ENCODE measurements at regions not wholly inside any gene's neighbourhood (a gene's known extent, or its start where the extent isn't known, plus 50 kb on each side); places are given as distances from the start of the nearest gene placed in this dataset.

DNA sequence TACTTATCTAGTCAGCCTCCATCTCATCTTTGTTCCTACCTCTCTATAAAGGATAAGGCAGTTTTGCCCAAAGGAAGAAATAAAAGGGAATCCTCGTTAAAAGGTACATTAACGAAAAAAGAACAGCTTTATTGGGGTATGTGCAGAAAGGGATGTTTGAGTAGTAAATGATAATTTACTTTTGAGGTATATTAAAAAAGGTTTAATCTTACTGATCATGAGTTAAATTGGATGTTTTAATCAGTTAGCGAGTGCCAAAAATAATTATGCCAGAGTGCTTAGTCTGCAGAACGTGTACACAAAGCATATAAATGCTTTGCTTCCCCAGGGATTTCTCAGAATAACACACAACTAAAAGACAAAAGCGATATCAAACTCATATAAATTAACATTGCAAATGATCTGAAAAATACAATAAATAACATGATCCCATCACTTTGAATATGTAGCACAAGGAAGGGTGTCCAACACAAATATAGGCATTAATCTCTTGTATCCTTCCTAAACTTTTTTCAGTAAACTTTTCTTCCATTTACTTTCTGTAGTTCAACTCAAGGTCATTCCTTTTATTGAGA, 865.0 kb downstream of the NR2F1-AS1 start:
- TF ChIP-seq, protein P1, sequence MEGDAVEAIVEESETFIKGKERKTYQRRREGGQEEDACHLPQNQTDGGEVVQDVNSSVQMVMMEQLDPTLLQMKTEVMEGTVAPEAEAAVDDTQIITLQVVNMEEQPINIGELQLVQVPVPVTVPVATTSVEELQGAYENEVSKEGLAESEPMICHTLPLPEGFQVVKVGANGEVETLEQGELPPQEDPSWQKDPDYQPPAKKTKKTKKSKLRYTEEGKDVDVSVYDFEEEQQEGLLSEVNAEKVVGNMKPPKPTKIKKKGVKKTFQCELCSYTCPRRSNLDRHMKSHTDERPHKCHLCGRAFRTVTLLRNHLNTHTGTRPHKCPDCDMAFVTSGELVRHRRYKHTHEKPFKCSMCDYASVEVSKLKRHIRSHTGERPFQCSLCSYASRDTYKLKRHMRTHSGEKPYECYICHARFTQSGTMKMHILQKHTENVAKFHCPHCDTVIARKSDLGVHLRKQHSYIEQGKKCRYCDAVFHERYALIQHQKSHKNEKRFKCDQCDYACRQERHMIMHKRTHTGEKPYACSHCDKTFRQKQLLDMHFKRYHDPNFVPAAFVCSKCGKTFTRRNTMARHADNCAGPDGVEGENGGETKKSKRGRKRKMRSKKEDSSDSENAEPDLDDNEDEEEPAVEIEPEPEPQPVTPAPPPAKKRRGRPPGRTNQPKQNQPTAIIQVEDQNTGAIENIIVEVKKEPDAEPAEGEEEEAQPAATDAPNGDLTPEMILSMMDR (IDR thresholded peaks at IDR 0.05; ENCODE audit: poor library complexity, severe bottlenecking): no peak
- TF ChIP-seq, protein P2, sequence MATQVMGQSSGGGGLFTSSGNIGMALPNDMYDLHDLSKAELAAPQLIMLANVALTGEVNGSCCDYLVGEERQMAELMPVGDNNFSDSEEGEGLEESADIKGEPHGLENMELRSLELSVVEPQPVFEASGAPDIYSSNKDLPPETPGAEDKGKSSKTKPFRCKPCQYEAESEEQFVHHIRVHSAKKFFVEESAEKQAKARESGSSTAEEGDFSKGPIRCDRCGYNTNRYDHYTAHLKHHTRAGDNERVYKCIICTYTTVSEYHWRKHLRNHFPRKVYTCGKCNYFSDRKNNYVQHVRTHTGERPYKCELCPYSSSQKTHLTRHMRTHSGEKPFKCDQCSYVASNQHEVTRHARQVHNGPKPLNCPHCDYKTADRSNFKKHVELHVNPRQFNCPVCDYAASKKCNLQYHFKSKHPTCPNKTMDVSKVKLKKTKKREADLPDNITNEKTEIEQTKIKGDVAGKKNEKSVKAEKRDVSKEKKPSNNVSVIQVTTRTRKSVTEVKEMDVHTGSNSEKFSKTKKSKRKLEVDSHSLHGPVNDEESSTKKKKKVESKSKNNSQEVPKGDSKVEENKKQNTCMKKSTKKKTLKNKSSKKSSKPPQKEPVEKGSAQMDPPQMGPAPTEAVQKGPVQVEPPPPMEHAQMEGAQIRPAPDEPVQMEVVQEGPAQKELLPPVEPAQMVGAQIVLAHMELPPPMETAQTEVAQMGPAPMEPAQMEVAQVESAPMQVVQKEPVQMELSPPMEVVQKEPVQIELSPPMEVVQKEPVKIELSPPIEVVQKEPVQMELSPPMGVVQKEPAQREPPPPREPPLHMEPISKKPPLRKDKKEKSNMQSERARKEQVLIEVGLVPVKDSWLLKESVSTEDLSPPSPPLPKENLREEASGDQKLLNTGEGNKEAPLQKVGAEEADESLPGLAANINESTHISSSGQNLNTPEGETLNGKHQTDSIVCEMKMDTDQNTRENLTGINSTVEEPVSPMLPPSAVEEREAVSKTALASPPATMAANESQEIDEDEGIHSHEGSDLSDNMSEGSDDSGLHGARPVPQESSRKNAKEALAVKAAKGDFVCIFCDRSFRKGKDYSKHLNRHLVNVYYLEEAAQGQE (IDR thresholded peaks at IDR 0.05; ENCODE audit: borderline replicate concordance): no peak
- no peak for TF ChIP-seq SMC3 (conservative IDR thresholded peaks at IDR 0.05; ENCODE audit: poor library complexity)
